Vagina (tissue), 2 donors: ENCODE measurements at regions not wholly inside any gene's neighbourhood (a gene's known extent, or its start where the extent isn't known, plus 50 kb on each side); places are given as distances from the start of the nearest gene placed in this dataset.

Experiments
- DNase-seq, 2 donors: peaks; one replicate each; pipeline ENCODE4 v3.0.0-alpha.2; 2017; ENCODE audit errors: extremely low spot score in 2 of 2
- H3K27ac ChIP-seq: fragments of 200-600 bp; sonication (generic); one replicate; pipeline ENCODE4 v1.5.1; 2019
- H3K27me3 ChIP-seq: fragments of 200-600 bp; sonication (generic); one replicate; pipeline ENCODE4 v1.5.1; 2019
- H3K36me3 ChIP-seq, 2 donors: fragments of 200-600 bp; sonication (generic); one replicate each; pipeline ENCODE4 v1.5.1; 2017 to 2019
- H3K4me1 ChIP-seq: fragments of 200-600 bp; sonication (generic); one replicate; pipeline ENCODE4 v1.5.1; 2019
- H3K4me3 ChIP-seq, 2 donors: fragments of 200-600 bp; sonication (generic); 1 replicate in 1 of 2; 2 replicates in 1 of 2; pipeline ENCODE4 v1.5.1; 2016 to 2019
- H3K9me3 ChIP-seq: fragments of 200-600 bp; sonication (generic); one replicate; pipeline ENCODE4 v1.5.1; 2019
- POLR2A ChIP-seq, 2 donors: fragments of 450-650 bp; IDR thresholded peaks; one replicate each; pipeline ENCODE4 v1.6.1; 2017; ENCODE audit warnings: antibody characterized with exemption in 2 of 2, mild to moderate bottlenecking in 2 of 2, moderate library complexity in 2 of 2
- POLR2AphosphoS5 ChIP-seq, 2 donors: sonication (generic); formaldehyde crosslinking; IDR thresholded peaks; one replicate each; pipeline ENCODE4 v1.9.0; 2017; ENCODE audit warnings: antibody characterized with exemption in 2 of 2, mild to moderate bottlenecking in 2 of 2, low read depth in 1 of 2; ENCODE audit not compliant: insufficient read depth in 1 of 2
- intact Hi-C: fragments of 100-400 bp; cut with DNase I; formaldehyde crosslinking; loops from one replicate; pipeline ENCODE4 v1.15.1; 2023
- TF ChIP-seq, protein P1 (sequence below), 3 experiments: fragments of 450-650 bp in 2 of 3; fragments of 200-600 bp in 1 of 3; sonication (generic) in 1 of 3; IDR thresholded peaks; one replicate each; pipeline ENCODE4 v1.5.1; 2017 to 2019; ENCODE audit warnings: antibody characterized with exemption in 3 of 3, mild to moderate bottlenecking in 2 of 3, moderate library complexity in 2 of 3

DNA sequence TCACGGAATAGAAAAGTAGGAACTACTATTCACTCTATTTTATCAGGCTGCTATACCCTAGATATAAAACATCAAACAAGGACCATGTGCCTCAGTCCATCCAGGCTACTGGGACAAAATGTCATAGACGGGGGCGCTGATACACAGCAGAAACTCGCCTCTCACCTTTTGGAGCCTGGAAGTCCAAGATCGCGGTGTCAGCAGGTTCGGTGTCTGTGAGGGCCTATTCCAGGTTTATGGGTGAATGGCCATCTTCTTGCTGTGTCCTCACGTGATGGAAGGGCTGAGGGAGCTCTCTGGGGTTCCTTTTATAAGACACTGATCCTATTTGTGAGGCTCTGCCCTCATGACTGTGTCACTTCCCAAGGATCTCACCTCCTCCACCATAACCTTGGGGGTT, 89.5 kb downstream of the DLL1 start:
- no peaks in the 10 kb centered on the region for H3K27me3 ChIP-seq
- DNase-seq = peak; percentile 64 to 70
- no peak for TF ChIP-seq POLR2A (IDR thresholded peaks at IDR 0.05)
- TF ChIP-seq POLR2AphosphoS5 (IDR thresholded peaks at IDR 0.05; ENCODE audit: insufficient read depth in 1 of 2, low read depth in 1 of 2) = no peak
- TF ChIP-seq, protein P1, sequence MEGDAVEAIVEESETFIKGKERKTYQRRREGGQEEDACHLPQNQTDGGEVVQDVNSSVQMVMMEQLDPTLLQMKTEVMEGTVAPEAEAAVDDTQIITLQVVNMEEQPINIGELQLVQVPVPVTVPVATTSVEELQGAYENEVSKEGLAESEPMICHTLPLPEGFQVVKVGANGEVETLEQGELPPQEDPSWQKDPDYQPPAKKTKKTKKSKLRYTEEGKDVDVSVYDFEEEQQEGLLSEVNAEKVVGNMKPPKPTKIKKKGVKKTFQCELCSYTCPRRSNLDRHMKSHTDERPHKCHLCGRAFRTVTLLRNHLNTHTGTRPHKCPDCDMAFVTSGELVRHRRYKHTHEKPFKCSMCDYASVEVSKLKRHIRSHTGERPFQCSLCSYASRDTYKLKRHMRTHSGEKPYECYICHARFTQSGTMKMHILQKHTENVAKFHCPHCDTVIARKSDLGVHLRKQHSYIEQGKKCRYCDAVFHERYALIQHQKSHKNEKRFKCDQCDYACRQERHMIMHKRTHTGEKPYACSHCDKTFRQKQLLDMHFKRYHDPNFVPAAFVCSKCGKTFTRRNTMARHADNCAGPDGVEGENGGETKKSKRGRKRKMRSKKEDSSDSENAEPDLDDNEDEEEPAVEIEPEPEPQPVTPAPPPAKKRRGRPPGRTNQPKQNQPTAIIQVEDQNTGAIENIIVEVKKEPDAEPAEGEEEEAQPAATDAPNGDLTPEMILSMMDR (IDR thresholded peaks at IDR 0.05) = no peak
- no peaks in the 10 kb centered on the region for H3K36me3 ChIP-seq
- H3K27ac ChIP-seq = no peak overlapping the region
- peaks cover 10% of the 10 kb centered on the region for H3K4me1 ChIP-seq
- no peaks in the 10 kb centered on the region for H3K9me3 ChIP-seq
- intact Hi-C loops = no loop called here
- H3K4me3 ChIP-seq = no peak overlapping the region

DNA sequence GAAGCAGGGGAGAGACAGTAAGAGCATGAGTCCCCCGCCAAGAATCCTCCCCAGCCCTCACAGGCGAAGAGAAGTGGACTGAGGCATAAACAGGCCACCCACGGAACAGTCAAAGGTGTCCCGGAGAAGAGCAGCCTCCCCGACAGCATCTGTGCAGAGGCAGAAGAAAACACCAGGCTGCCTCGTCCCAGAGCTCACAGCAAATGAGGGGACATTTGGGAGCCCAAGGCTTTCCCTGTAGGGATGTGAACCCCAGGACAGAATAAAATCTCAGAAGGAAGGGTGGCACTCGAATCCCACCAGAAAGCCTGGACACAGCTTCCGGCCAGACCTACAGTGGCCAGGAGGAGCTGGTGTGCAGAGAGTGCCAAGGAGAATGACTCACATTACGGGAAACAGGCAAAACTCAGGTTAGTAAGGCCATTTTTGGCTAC, 90.4 kb downstream of the DLL1 start:
- Histone ChIP-seq H3K4me3 (no peak overlapping the region), H3K9me3 (peaks cover 6% of the 10 kb centered on the region), H3K36me3 (no peaks in the 10 kb centered on the region), H3K27me3 (no peaks in the 10 kb centered on the region), H3K27ac (no peak overlapping the region), H3K4me1 (peaks cover 1% of the 10 kb centered on the region)
- intact Hi-C loops = no loop called here
- peak; percentile 77 to 91 for DNase-seq
- TF ChIP-seq POLR2AphosphoS5 (IDR thresholded peaks at IDR 0.05; ENCODE audit: insufficient read depth in 1 of 2, low read depth in 1 of 2) (peak in 1 of 2 donors; percentile 34), POLR2A (IDR thresholded peaks at IDR 0.05) (no peak)

DNA sequence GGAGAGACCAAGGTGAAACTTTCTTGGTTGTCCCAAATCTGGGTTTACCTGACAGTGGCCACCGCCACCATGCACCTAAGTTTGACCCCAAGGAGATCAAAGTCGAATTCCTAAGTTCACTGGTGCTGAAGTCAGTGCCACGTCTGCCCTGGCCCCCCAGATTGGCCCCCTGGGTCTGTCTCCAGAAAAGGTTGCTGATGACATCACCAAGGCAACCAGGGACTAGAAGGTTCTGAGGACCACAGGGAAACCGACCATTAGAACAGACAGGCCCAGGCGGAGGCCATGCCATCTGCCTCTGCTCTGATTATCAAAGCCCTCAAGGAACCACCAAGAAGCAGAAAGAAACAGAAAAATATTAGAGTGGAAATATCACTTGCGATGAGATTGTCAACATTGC, 91.2 kb downstream of the DLL1 start:
- intact Hi-C loops = no loop called here
- Histone ChIP-seq H3K36me3 (no peaks in the 10 kb centered on the region), H3K9me3 (peaks cover 12% of the 10 kb centered on the region), H3K4me3 (no peak overlapping the region), H3K27ac (no peak overlapping the region), H3K27me3 (no peaks in the 10 kb centered on the region), H3K4me1 (no peaks in the 10 kb centered on the region)
- peak; percentile 34 to 47 for DNase-seq
- TF ChIP-seq, protein P1 (IDR thresholded peaks at IDR 0.05) = no peak
- TF ChIP-seq POLR2AphosphoS5 (IDR thresholded peaks at IDR 0.05; ENCODE audit: insufficient read depth in 1 of 2, low read depth in 1 of 2) = no peak
- no peak for TF ChIP-seq POLR2A (IDR thresholded peaks at IDR 0.05)

DNA sequence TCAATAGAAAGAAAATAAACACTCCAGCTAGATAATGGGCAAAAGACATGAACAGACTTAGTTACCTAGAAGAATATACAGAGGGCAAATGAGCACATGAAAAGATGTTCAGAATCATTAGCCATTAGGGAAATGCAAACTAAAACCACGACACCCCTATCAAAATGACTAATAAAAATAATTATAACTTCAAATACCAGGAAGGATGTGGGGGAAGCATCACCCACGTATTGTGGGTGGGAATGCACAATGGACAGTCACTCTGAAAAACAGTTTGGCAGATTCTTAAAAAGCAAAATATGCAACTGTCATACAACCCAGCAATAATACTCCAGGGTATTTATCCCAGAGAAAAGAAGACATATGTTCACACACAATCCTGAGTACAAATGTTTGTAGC, 92.6 kb downstream of the DLL1 start:
- intact Hi-C loops = no loop called here
- no peaks in the 10 kb centered on the region for H3K36me3 ChIP-seq
- H3K27ac ChIP-seq = no peak overlapping the region
- TF ChIP-seq POLR2AphosphoS5 (IDR thresholded peaks at IDR 0.05; ENCODE audit: insufficient read depth in 1 of 2, low read depth in 1 of 2) (no peak), POLR2A (IDR thresholded peaks at IDR 0.05) (no peak)
- TF ChIP-seq, protein P1 (IDR thresholded peaks at IDR 0.05) = no peak
- no peak for DNase-seq
- peaks cover 15% of the 10 kb centered on the region for H3K9me3 ChIP-seq
- no peaks in the 10 kb centered on the region for H3K4me1 ChIP-seq
- no peaks in the 10 kb centered on the region for H3K27me3 ChIP-seq
- H3K4me3 ChIP-seq = no peak overlapping the region

DNA sequence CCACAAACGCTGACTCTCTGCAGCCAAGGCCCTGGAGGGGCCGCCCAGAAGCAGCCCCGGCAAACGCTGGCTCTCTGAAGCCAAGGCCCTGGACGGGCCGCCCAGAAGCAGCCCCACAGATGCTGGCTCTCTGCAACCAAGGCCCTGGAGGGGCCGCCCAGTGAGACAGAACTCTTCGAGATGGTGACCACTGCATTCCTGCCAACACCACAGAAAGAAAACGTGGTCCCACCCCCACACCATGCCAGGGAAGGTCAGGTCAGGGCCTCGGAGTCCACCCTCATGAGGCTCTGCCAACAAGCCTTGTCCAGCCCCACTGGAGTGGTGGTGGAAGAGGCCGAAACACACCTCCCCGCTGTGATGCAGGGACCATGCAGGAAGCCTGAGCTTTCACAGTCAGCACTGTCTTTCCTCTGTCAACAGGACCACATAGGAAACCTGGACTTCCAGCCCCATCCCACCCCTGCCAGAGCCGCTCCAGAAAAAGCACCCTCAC, 97.5 kb downstream of the DLL1 start:
- Histone ChIP-seq H3K9me3 (peaks cover 15% of the 10 kb centered on the region), H3K27ac (no peak overlapping the region), H3K36me3 (no peaks in the 10 kb centered on the region), H3K4me3 (no peak overlapping the region), H3K27me3 (no peaks in the 10 kb centered on the region), H3K4me1 (no peaks in the 10 kb centered on the region)
- TF ChIP-seq, protein P1 (IDR thresholded peaks at IDR 0.05) = no peak
- no peak for TF ChIP-seq POLR2AphosphoS5 (IDR thresholded peaks at IDR 0.05; ENCODE audit: insufficient read depth in 1 of 2, low read depth in 1 of 2)
- TF ChIP-seq POLR2A (IDR thresholded peaks at IDR 0.05) = no peak
- peak; percentile 62 to 77 for DNase-seq
- intact Hi-C loops = no loop called here
